ENCODE measurements at regions not wholly inside any gene's neighbourhood (a gene's known extent, or its start where the extent isn't known, plus 50 kb on each side); places are given as distances from the start of the nearest gene placed in this dataset.

DNA sequence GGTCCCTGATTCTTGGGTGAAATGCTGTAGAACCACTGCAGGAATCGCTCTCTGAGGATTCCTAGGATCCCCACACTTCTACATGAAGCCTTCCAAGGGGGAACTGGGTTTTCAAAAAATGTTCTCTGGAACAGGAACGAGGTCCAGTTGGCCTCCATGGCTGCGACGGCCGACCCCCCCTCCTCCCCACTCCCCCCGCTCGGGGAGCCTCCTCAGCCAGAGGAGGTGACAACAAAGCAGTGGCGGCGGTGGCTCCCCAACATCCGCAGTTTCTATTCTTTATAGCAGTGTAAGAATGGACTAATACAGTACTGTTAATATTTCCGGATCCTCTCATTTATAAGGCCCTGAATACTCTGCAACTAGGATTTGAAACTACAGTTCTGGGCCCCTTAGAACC is 84.0 kb upstream of the PLAAT1 start:
- no peaks in the 10 kb centered on the region for H3K27me3 ChIP-seq (ENCODE audit: insufficient read depth, low read length, poor library complexity)
- H3K4me3 ChIP-seq (ENCODE audit: low read depth in 1 of 2, low read length in 2 of 2): no peak overlapping the region
- no peak for ATAC-seq (ENCODE audit: insufficient read depth, low read depth)
- no peaks in the 10 kb centered on the region for H3K36me3 ChIP-seq (ENCODE audit: insufficient read depth, low read length)
- H4K20me1 ChIP-seq (ENCODE audit: insufficient read depth, low read length): no peaks in the 10 kb centered on the region
- TF ChIP-seq EZH2 (IDR thresholded peaks at IDR 0.05; ENCODE audit: borderline replicate concordance, low read depth, low read length, severe bottlenecking): no peak
- TF ChIP-seq, protein P1, sequence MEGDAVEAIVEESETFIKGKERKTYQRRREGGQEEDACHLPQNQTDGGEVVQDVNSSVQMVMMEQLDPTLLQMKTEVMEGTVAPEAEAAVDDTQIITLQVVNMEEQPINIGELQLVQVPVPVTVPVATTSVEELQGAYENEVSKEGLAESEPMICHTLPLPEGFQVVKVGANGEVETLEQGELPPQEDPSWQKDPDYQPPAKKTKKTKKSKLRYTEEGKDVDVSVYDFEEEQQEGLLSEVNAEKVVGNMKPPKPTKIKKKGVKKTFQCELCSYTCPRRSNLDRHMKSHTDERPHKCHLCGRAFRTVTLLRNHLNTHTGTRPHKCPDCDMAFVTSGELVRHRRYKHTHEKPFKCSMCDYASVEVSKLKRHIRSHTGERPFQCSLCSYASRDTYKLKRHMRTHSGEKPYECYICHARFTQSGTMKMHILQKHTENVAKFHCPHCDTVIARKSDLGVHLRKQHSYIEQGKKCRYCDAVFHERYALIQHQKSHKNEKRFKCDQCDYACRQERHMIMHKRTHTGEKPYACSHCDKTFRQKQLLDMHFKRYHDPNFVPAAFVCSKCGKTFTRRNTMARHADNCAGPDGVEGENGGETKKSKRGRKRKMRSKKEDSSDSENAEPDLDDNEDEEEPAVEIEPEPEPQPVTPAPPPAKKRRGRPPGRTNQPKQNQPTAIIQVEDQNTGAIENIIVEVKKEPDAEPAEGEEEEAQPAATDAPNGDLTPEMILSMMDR (IDR thresholded peaks at IDR 0.05; ENCODE audit: borderline replicate concordance, extremely low read depth, low read length, poor library complexity, severe bottlenecking): no peak
- no peak overlapping the region for H2AFZ ChIP-seq (ENCODE audit: low read depth, low read length)
- no peak overlapping the region for H3K9ac ChIP-seq (ENCODE audit: low read depth, low read length)
- H3K9me3 ChIP-seq (ENCODE audit: insufficient read depth, low read length, severe bottlenecking): no peaks in the 10 kb centered on the region
- H3K4me1 ChIP-seq (ENCODE audit: insufficient read depth, low read length): no peaks in the 10 kb centered on the region
- no peak for DNase-seq
- no peak overlapping the region for H3K27ac ChIP-seq (ENCODE audit: low read length)
- H3K79me2 ChIP-seq (ENCODE audit: insufficient read depth, low read length): no peaks in the 10 kb centered on the region
- H3K4me2 ChIP-seq (ENCODE audit: insufficient read depth, low read length): no peak overlapping the region

- TF ChIP-seq EZH2 (IDR thresholded peaks at IDR 0.05; ENCODE audit: borderline replicate concordance, low read depth, low read length, severe bottlenecking): no peak
- TF ChIP-seq, protein P1 (IDR thresholded peaks at IDR 0.05; ENCODE audit: borderline replicate concordance, extremely low read depth, low read length, poor library complexity, severe bottlenecking): no peak
- no peak overlapping the region for H3K4me2 ChIP-seq (ENCODE audit: insufficient read depth, low read length)
- no peaks in the 10 kb centered on the region for H4K20me1 ChIP-seq (ENCODE audit: insufficient read depth, low read length)
- H3K9me3 ChIP-seq (ENCODE audit: insufficient read depth, low read length, severe bottlenecking): no peaks in the 10 kb centered on the region
- no peaks in the 10 kb centered on the region for H3K36me3 ChIP-seq (ENCODE audit: insufficient read depth, low read length)
- H3K79me2 ChIP-seq (ENCODE audit: insufficient read depth, low read length): no peaks in the 10 kb centered on the region
- H3K27me3 ChIP-seq (ENCODE audit: insufficient read depth, low read length, poor library complexity): no peaks in the 10 kb centered on the region
- H3K4me1 ChIP-seq (ENCODE audit: insufficient read depth, low read length): no peaks in the 10 kb centered on the region
- DNase-seq (no peak), ATAC-seq (ENCODE audit: insufficient read depth, low read depth) (no peak)
- no peak overlapping the region for H2AFZ ChIP-seq (ENCODE audit: low read depth, low read length)
- H3K27ac ChIP-seq (ENCODE audit: low read length): no peak overlapping the region
- no peak overlapping the region for H3K4me3 ChIP-seq (ENCODE audit: low read depth in 1 of 2, low read length in 2 of 2)
- no peak overlapping the region for H3K9ac ChIP-seq (ENCODE audit: low read depth, low read length)
Observed at GRCh38 chr3:193165431-193166120, 75.4 kb upstream of the PLAAT1 start.

- no peak overlapping the region for H3K4me2 ChIP-seq (ENCODE audit: insufficient read depth, low read length)
- no peaks in the 10 kb centered on the region for H3K27me3 ChIP-seq (ENCODE audit: insufficient read depth, low read length, poor library complexity)
- H2AFZ ChIP-seq (ENCODE audit: low read depth, low read length): no peak overlapping the region
- H3K9ac ChIP-seq (ENCODE audit: low read depth, low read length): no peak overlapping the region
- no peaks in the 10 kb centered on the region for H3K36me3 ChIP-seq (ENCODE audit: insufficient read depth, low read length)
- no peaks in the 10 kb centered on the region for H3K79me2 ChIP-seq (ENCODE audit: insufficient read depth, low read length)
- no peaks in the 10 kb centered on the region for H3K9me3 ChIP-seq (ENCODE audit: insufficient read depth, low read length, severe bottlenecking)
- H3K4me3 ChIP-seq (ENCODE audit: low read depth in 1 of 2, low read length in 2 of 2): no peak overlapping the region
- no peaks in the 10 kb centered on the region for H4K20me1 ChIP-seq (ENCODE audit: insufficient read depth, low read length)
- ATAC-seq (ENCODE audit: insufficient read depth, low read depth) (no peak), DNase-seq (no peak)
- H3K4me1 ChIP-seq (ENCODE audit: insufficient read depth, low read length): no peaks in the 10 kb centered on the region
- no peak overlapping the region for H3K27ac ChIP-seq (ENCODE audit: low read length)
- no peak for TF ChIP-seq EZH2 (IDR thresholded peaks at IDR 0.05; ENCODE audit: borderline replicate concordance, low read depth, low read length, severe bottlenecking)
- TF ChIP-seq, protein P1 (IDR thresholded peaks at IDR 0.05; ENCODE audit: borderline replicate concordance, extremely low read depth, low read length, poor library complexity, severe bottlenecking): no peak
Observed at GRCh38 chr3:193168931-193169330, 72.1 kb upstream of the PLAAT1 start.

Measured in DND-41 (cell line).